ENCODE measurements at regions not wholly inside any gene's neighbourhood (a gene's known extent, or its start where the extent isn't known, plus 50 kb on each side); places are given as distances from the start of the nearest gene placed in this dataset.

GRCh38 chr2:75356865-75357264, 157.5 kb upstream of the TACR1 start:
- TF ChIP-seq POLR2A (IDR thresholded peaks at IDR 0.05; ENCODE audit: extremely low read depth, insufficient read length) (no peak), MAX (IDR thresholded peaks at IDR 0.05; ENCODE audit: low read depth, low read length) (no peak), CTCF (IDR thresholded peaks at IDR 0.05; ENCODE audit: low read depth, low read length) (no peak), MYC (IDR thresholded peaks at IDR 0.05; ENCODE audit: low read depth, low read length) (no peak)
- no peak overlapping the region for H3K4me3 ChIP-seq (ENCODE audit: low read depth, low read length)
- DNase-seq (ENCODE audit: low read depth) = no peak

GRCh38 chr2:75353131-75353530, 153.8 kb upstream of the TACR1 start:
- TF ChIP-seq CTCF (IDR thresholded peaks at IDR 0.05; ENCODE audit: low read depth, low read length) = no peak
- no peak for TF ChIP-seq MYC (IDR thresholded peaks at IDR 0.05; ENCODE audit: low read depth, low read length)
- no peak overlapping the region for H3K4me3 ChIP-seq (ENCODE audit: low read depth, low read length)

GRCh38 chr2:75348307-75348706, 149.0 kb upstream of the TACR1 start:
- no peak overlapping the region for H3K4me3 ChIP-seq (ENCODE audit: low read depth, low read length)
- TF ChIP-seq MAX (IDR thresholded peaks at IDR 0.05; ENCODE audit: low read depth, low read length) (no peak), CTCF (IDR thresholded peaks at IDR 0.05; ENCODE audit: low read depth, low read length) (no peak), MYC (IDR thresholded peaks at IDR 0.05; ENCODE audit: low read depth, low read length) (no peak), POLR2A (IDR thresholded peaks at IDR 0.05; ENCODE audit: extremely low read depth, insufficient read length) (no peak)
- DNase-seq (ENCODE audit: low read depth) = no peak

More at GRCh38 chr2:75353131-75353530, 153.8 kb upstream of the TACR1 start:
- no peak for DNase-seq (ENCODE audit: low read depth)

GRCh38 chr2:75344146-75344545, 144.8 kb upstream of the TACR1 start:
- TF ChIP-seq POLR2A (IDR thresholded peaks at IDR 0.05; ENCODE audit: extremely low read depth, insufficient read length) = no peak
- no peak for TF ChIP-seq MAX (IDR thresholded peaks at IDR 0.05; ENCODE audit: low read depth, low read length)
- TF ChIP-seq MYC (IDR thresholded peaks at IDR 0.05; ENCODE audit: low read depth, low read length) = no peak
- no peak for TF ChIP-seq CTCF (IDR thresholded peaks at IDR 0.05; ENCODE audit: low read depth, low read length)
- DNase-seq (ENCODE audit: low read depth) = no peak

GRCh38 chr2:75342504-75343175, 143.3 kb upstream of the TACR1 start:
- H3K4me3 ChIP-seq (ENCODE audit: low read depth, low read length) = no peak overlapping the region
- TF ChIP-seq MAX (IDR thresholded peaks at IDR 0.05; ENCODE audit: low read depth, low read length) = no peak
- TF ChIP-seq POLR2A (IDR thresholded peaks at IDR 0.05; ENCODE audit: extremely low read depth, insufficient read length) = no peak
- no peak for TF ChIP-seq CTCF (IDR thresholded peaks at IDR 0.05; ENCODE audit: low read depth, low read length)
- TF ChIP-seq MYC (IDR thresholded peaks at IDR 0.05; ENCODE audit: low read depth, low read length) = no peak
- no peak for DNase-seq (ENCODE audit: low read depth)

More at GRCh38 chr2:75344146-75344545, 144.8 kb upstream of the TACR1 start:
- no peak overlapping the region for H3K4me3 ChIP-seq (ENCODE audit: low read depth, low read length)

GRCh38 chr2:75340560-75340959, 141.2 kb upstream of the TACR1 start:
- no peak for DNase-seq (ENCODE audit: low read depth)

More at GRCh38 chr2:75340560-75340959, 141.2 kb upstream of the TACR1 start:
- no peak overlapping the region for H3K4me3 ChIP-seq (ENCODE audit: low read depth, low read length)
- no peak for TF ChIP-seq CTCF (IDR thresholded peaks at IDR 0.05; ENCODE audit: low read depth, low read length)
- TF ChIP-seq MYC (IDR thresholded peaks at IDR 0.05; ENCODE audit: low read depth, low read length) = no peak
- no peak for TF ChIP-seq POLR2A (IDR thresholded peaks at IDR 0.05; ENCODE audit: extremely low read depth, insufficient read length)
- TF ChIP-seq MAX (IDR thresholded peaks at IDR 0.05; ENCODE audit: low read depth, low read length) = no peak
